ENCODE measurements at regions not wholly inside any gene's neighbourhood (a gene's known extent, or its start where the extent isn't known, plus 50 kb on each side); places are given as distances from the start of the nearest gene placed in this dataset.

GRCh38 chrX:40207626-40208025, 109.9 kb upstream of the BCOR start:
- DNase-seq (ENCODE audit: low spot score in 2 of 2) (no peak), FAIRE-seq (no peak)

- DNase-seq (ENCODE audit: low spot score in 2 of 2) (peak in 1 of 2 donors; percentile 14), FAIRE-seq (no peak)
Observed at GRCh38 chrX:40205471-40205870, 107.7 kb upstream of the BCOR start.

- FAIRE-seq (no peak), DNase-seq (ENCODE audit: low spot score in 2 of 2) (no peak)
Observed at GRCh38 chrX:40202456-40202855, 104.7 kb upstream of the BCOR start.

- DNase-seq (ENCODE audit: low spot score in 2 of 2) (no peak), FAIRE-seq (no peak)
Observed at GRCh38 chrX:40201329-40201885, 103.6 kb upstream of the BCOR start.

GRCh38 chrX:40199704-40200103, 101.9 kb upstream of the BCOR start:
- DNase-seq (ENCODE audit: low spot score in 2 of 2) = no peak
- FAIRE-seq = no peak

GRCh38 chrX:40197071-40197470, 99.3 kb upstream of the BCOR start:
- FAIRE-seq = no peak
- no peak for DNase-seq (ENCODE audit: low spot score in 2 of 2)

GRCh38 chrX:40195368-40195767, 97.6 kb upstream of the BCOR start:
- DNase-seq (ENCODE audit: low spot score in 2 of 2) = no peak
- FAIRE-seq = no peak

- FAIRE-seq (no peak), DNase-seq (ENCODE audit: low spot score in 2 of 2) (no peak)
Observed at GRCh38 chrX:40192196-40192595, 94.4 kb upstream of the BCOR start.

GRCh38 chrX:40189637-40190036, 91.9 kb upstream of the BCOR start:
- FAIRE-seq = no peak

GRCh38 chrX:40188573-40189417, 91.0 kb upstream of the BCOR start:
- FAIRE-seq (no peak), DNase-seq (ENCODE audit: low spot score in 2 of 2) (no peak)

More at GRCh38 chrX:40189637-40190036, 91.9 kb upstream of the BCOR start:
- no peak for DNase-seq (ENCODE audit: low spot score in 2 of 2)

- DNase-seq (ENCODE audit: low spot score in 2 of 2) (no peak), FAIRE-seq (no peak)
Observed at GRCh38 chrX:40184968-40185367, 87.2 kb upstream of the BCOR start.

- FAIRE-seq = no peak
- DNase-seq (ENCODE audit: low spot score in 2 of 2) = no peak
Observed at GRCh38 chrX:40182615-40183014, 84.9 kb upstream of the BCOR start.

GRCh38 chrX:40182095-40182494, 84.3 kb upstream of the BCOR start:
- FAIRE-seq (no peak), DNase-seq (ENCODE audit: low spot score in 2 of 2) (no peak)

GRCh38 chrX:40179283-40179682, 81.5 kb upstream of the BCOR start:
- no peak for FAIRE-seq
- DNase-seq (ENCODE audit: low spot score in 2 of 2) = no peak

GRCh38 chrX:40177942-40178715, 80.4 kb upstream of the BCOR start:
- FAIRE-seq (no peak), DNase-seq (ENCODE audit: low spot score in 2 of 2) (no peak)

GRCh38 chrX:40177489-40177888, 79.7 kb upstream of the BCOR start:
- DNase-seq (ENCODE audit: low spot score in 2 of 2) = no peak
- no peak for FAIRE-seq

GRCh38 chrX:40177117-40177430, 79.3 kb upstream of the BCOR start:
- FAIRE-seq = no peak
- DNase-seq (ENCODE audit: low spot score in 2 of 2) = no peak

GRCh38 chrX:40176351-40177116, 78.8 kb upstream of the BCOR start:
- FAIRE-seq = no peak
- DNase-seq (ENCODE audit: low spot score in 2 of 2) = peak in 1 of 2 donors; percentile 69

GRCh38 chrX:40175511-40176350, 78.0 kb upstream of the BCOR start:
- peak in 1 of 2 donors; percentile 66 for DNase-seq (ENCODE audit: low spot score in 2 of 2)
- FAIRE-seq = no peak
